ENCODE measurements at regions not wholly inside any gene's neighbourhood (a gene's known extent, or its start where the extent isn't known, plus 50 kb on each side); places are given as distances from the start of the nearest gene placed in this dataset.

GRCh38 chr14:66032800-66033199 is 453.4 kb upstream of the CCDC196 start:
- Histone ChIP-seq H3K4me3 (ENCODE audit: low read depth in 1 of 2, low read length in 2 of 2) (no peak overlapping the region), H3K27me3 (ENCODE audit: control insufficient read depth in 1 of 2, insufficient read depth in 2 of 2, low read length in 2 of 2) (no peaks in the 10 kb centered on the region), H3K4me1 (ENCODE audit: control insufficient read depth in 2 of 2, insufficient read depth in 2 of 2, low read length in 1 of 2) (no peaks in the 10 kb centered on the region), H3K9me3 (ENCODE audit: control insufficient read depth in 2 of 2, insufficient read depth in 1 of 2, low read depth in 1 of 2, low read length in 1 of 2) (no peaks in the 10 kb centered on the region), H3K27ac (ENCODE audit: low read depth in 2 of 2, low read length in 1 of 2) (no peak overlapping the region), H3K36me3 (ENCODE audit: control insufficient read depth in 2 of 2, insufficient read depth in 2 of 2, low read length in 1 of 2) (no peaks in the 10 kb centered on the region)
- WGBS, 2 donors = 95 to 96% methylated on average over 5 of the region's 5 CpGs

- no peak overlapping the region for H3K4me3 ChIP-seq (ENCODE audit: low read depth in 1 of 2, low read length in 2 of 2)
- 64 to 68% methylated on average over 2 of the region's 2 CpGs for WGBS, 2 donors
Observed at GRCh38 chr14:66036547-66036946, 449.6 kb upstream of the CCDC196 start.

GRCh38 chr14:66037361-66037760 is 448.8 kb upstream of the CCDC196 start:
- WGBS, 2 donors = 60 to 70% methylated on average over 2 of the region's 2 CpGs
- Histone ChIP-seq H3K27me3 (ENCODE audit: control insufficient read depth in 1 of 2, insufficient read depth in 2 of 2, low read length in 2 of 2) (no peaks in the 10 kb centered on the region), H3K4me1 (ENCODE audit: control insufficient read depth in 2 of 2, insufficient read depth in 2 of 2, low read length in 1 of 2) (no peaks in the 10 kb centered on the region), H3K36me3 (ENCODE audit: control insufficient read depth in 2 of 2, insufficient read depth in 2 of 2, low read length in 1 of 2) (no peaks in the 10 kb centered on the region), H3K4me3 (ENCODE audit: low read depth in 1 of 2, low read length in 2 of 2) (no peak overlapping the region), H3K27ac (ENCODE audit: low read depth in 2 of 2, low read length in 1 of 2) (no peak overlapping the region), H3K9me3 (ENCODE audit: control insufficient read depth in 2 of 2, insufficient read depth in 1 of 2, low read depth in 1 of 2, low read length in 1 of 2) (no peaks in the 10 kb centered on the region)

More at GRCh38 chr14:66036547-66036946, 449.6 kb upstream of the CCDC196 start:
- Histone ChIP-seq H3K4me1 (ENCODE audit: control insufficient read depth in 2 of 2, insufficient read depth in 2 of 2, low read length in 1 of 2) (no peaks in the 10 kb centered on the region), H3K27me3 (ENCODE audit: control insufficient read depth in 1 of 2, insufficient read depth in 2 of 2, low read length in 2 of 2) (no peaks in the 10 kb centered on the region), H3K27ac (ENCODE audit: low read depth in 2 of 2, low read length in 1 of 2) (no peak overlapping the region), H3K36me3 (ENCODE audit: control insufficient read depth in 2 of 2, insufficient read depth in 2 of 2, low read length in 1 of 2) (no peaks in the 10 kb centered on the region), H3K9me3 (ENCODE audit: control insufficient read depth in 2 of 2, insufficient read depth in 1 of 2, low read depth in 1 of 2, low read length in 1 of 2) (no peaks in the 10 kb centered on the region)

DNA sequence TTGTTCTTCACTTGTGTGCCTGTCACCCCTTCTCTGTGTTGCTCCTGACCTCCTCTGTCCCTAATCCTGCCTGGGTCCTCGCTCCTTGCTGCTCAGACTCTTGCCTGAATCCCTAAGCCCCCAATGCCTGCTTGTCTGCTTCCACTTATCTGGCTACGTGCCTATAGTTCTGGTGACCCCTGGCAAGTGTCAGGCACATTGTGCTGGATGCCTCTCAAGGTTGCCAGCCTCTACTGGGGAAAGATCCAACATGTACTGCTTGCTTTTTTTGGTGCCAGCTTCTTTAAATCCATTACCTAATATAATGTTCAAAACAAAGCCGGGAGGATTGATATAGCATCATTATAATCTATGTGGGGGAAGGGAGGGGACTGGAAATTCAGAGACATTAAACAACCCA is 448.0 kb upstream of the CCDC196 start:
- Histone ChIP-seq H3K4me3 (ENCODE audit: low read depth in 1 of 2, low read length in 2 of 2) (no peak overlapping the region), H3K36me3 (ENCODE audit: control insufficient read depth in 2 of 2, insufficient read depth in 2 of 2, low read length in 1 of 2) (no peaks in the 10 kb centered on the region), H3K27me3 (ENCODE audit: control insufficient read depth in 1 of 2, insufficient read depth in 2 of 2, low read length in 2 of 2) (no peaks in the 10 kb centered on the region), H3K27ac (ENCODE audit: low read depth in 2 of 2, low read length in 1 of 2) (no peak overlapping the region), H3K9me3 (ENCODE audit: control insufficient read depth in 2 of 2, insufficient read depth in 1 of 2, low read depth in 1 of 2, low read length in 1 of 2) (no peaks in the 10 kb centered on the region), H3K4me1 (ENCODE audit: control insufficient read depth in 2 of 2, insufficient read depth in 2 of 2, low read length in 1 of 2) (no peaks in the 10 kb centered on the region)
- WGBS, 2 donors = 45 to 60% methylated on average over 3 of the region's 3 CpGs

- H3K9me3 ChIP-seq (ENCODE audit: control insufficient read depth in 2 of 2, insufficient read depth in 1 of 2, low read depth in 1 of 2, low read length in 1 of 2) = no peaks in the 10 kb centered on the region
- H3K4me1 ChIP-seq (ENCODE audit: control insufficient read depth in 2 of 2, insufficient read depth in 2 of 2, low read length in 1 of 2) = no peaks in the 10 kb centered on the region
- H3K27me3 ChIP-seq (ENCODE audit: control insufficient read depth in 1 of 2, insufficient read depth in 2 of 2, low read length in 2 of 2) = no peaks in the 10 kb centered on the region
- H3K27ac ChIP-seq (ENCODE audit: low read depth in 2 of 2, low read length in 1 of 2) = no peak overlapping the region
- H3K4me3 ChIP-seq (ENCODE audit: low read depth in 1 of 2, low read length in 2 of 2) = no peak overlapping the region
- WGBS, 2 donors = 75 to 85% methylated on average over 1 of the region's 1 CpG
- H3K36me3 ChIP-seq (ENCODE audit: control insufficient read depth in 2 of 2, insufficient read depth in 2 of 2, low read length in 1 of 2) = no peaks in the 10 kb centered on the region
Observed at GRCh38 chr14:66038618-66039017, 447.6 kb upstream of the CCDC196 start.

GRCh38 chr14:66039495-66039894 is 446.7 kb upstream of the CCDC196 start:
- H3K4me3 ChIP-seq (ENCODE audit: low read depth in 1 of 2, low read length in 2 of 2) = no peak overlapping the region
- H3K4me1 ChIP-seq (ENCODE audit: control insufficient read depth in 2 of 2, insufficient read depth in 2 of 2, low read length in 1 of 2) = no peaks in the 10 kb centered on the region
- no peak overlapping the region for H3K27ac ChIP-seq (ENCODE audit: low read depth in 2 of 2, low read length in 1 of 2)
- H3K36me3 ChIP-seq (ENCODE audit: control insufficient read depth in 2 of 2, insufficient read depth in 2 of 2, low read length in 1 of 2) = no peaks in the 10 kb centered on the region
- H3K27me3 ChIP-seq (ENCODE audit: control insufficient read depth in 1 of 2, insufficient read depth in 2 of 2, low read length in 2 of 2) = no peaks in the 10 kb centered on the region
- no peaks in the 10 kb centered on the region for H3K9me3 ChIP-seq (ENCODE audit: control insufficient read depth in 2 of 2, insufficient read depth in 1 of 2, low read depth in 1 of 2, low read length in 1 of 2)

- no peak overlapping the region for H3K4me3 ChIP-seq (ENCODE audit: low read depth in 1 of 2, low read length in 2 of 2)
- no peaks in the 10 kb centered on the region for H3K9me3 ChIP-seq (ENCODE audit: control insufficient read depth in 2 of 2, insufficient read depth in 1 of 2, low read depth in 1 of 2, low read length in 1 of 2)
- no peaks in the 10 kb centered on the region for H3K4me1 ChIP-seq (ENCODE audit: control insufficient read depth in 2 of 2, insufficient read depth in 2 of 2, low read length in 1 of 2)
- WGBS, 2 donors = 79 to 85% methylated on average over 6 of the region's 6 CpGs
- H3K27me3 ChIP-seq (ENCODE audit: control insufficient read depth in 1 of 2, insufficient read depth in 2 of 2, low read length in 2 of 2) = no peaks in the 10 kb centered on the region
- no peaks in the 10 kb centered on the region for H3K36me3 ChIP-seq (ENCODE audit: control insufficient read depth in 2 of 2, insufficient read depth in 2 of 2, low read length in 1 of 2)
- H3K27ac ChIP-seq (ENCODE audit: low read depth in 2 of 2, low read length in 1 of 2) = no peak overlapping the region
Observed at GRCh38 chr14:66041582-66041981, 444.6 kb upstream of the CCDC196 start.

- H3K27ac ChIP-seq (ENCODE audit: low read depth in 2 of 2, low read length in 1 of 2) = no peak overlapping the region
- no peaks in the 10 kb centered on the region for H3K36me3 ChIP-seq (ENCODE audit: control insufficient read depth in 2 of 2, insufficient read depth in 2 of 2, low read length in 1 of 2)
- no peaks in the 10 kb centered on the region for H3K9me3 ChIP-seq (ENCODE audit: control insufficient read depth in 2 of 2, insufficient read depth in 1 of 2, low read depth in 1 of 2, low read length in 1 of 2)
- no peaks in the 10 kb centered on the region for H3K27me3 ChIP-seq (ENCODE audit: control insufficient read depth in 1 of 2, insufficient read depth in 2 of 2, low read length in 2 of 2)
- H3K4me3 ChIP-seq (ENCODE audit: low read depth in 1 of 2, low read length in 2 of 2) = no peak overlapping the region
- no peaks in the 10 kb centered on the region for H3K4me1 ChIP-seq (ENCODE audit: control insufficient read depth in 2 of 2, insufficient read depth in 2 of 2, low read length in 1 of 2)
Observed at GRCh38 chr14:66043921-66044320, 442.2 kb upstream of the CCDC196 start.

- H3K27ac ChIP-seq (ENCODE audit: low read depth in 2 of 2, low read length in 1 of 2) = no peak overlapping the region
- H3K36me3 ChIP-seq (ENCODE audit: control insufficient read depth in 2 of 2, insufficient read depth in 2 of 2, low read length in 1 of 2) = no peaks in the 10 kb centered on the region
- H3K9me3 ChIP-seq (ENCODE audit: control insufficient read depth in 2 of 2, insufficient read depth in 1 of 2, low read depth in 1 of 2, low read length in 1 of 2) = no peaks in the 10 kb centered on the region
- WGBS, 2 donors = 45 to 54% methylated on average over 7 of the region's 7 CpGs
- peaks cover 0 to 4% of the 10 kb centered on the region in 2 donors for H3K27me3 ChIP-seq (ENCODE audit: control insufficient read depth in 1 of 2, insufficient read depth in 2 of 2, low read length in 2 of 2)
- H3K4me3 ChIP-seq (ENCODE audit: low read depth in 1 of 2, low read length in 2 of 2) = no peak overlapping the region
- H3K4me1 ChIP-seq (ENCODE audit: control insufficient read depth in 2 of 2, insufficient read depth in 2 of 2, low read length in 1 of 2) = no peaks in the 10 kb centered on the region
Observed at GRCh38 chr14:66045572-66046021, 440.6 kb upstream of the CCDC196 start.

- WGBS, 2 donors = 71 to 81% methylated on average over 1 of the region's 1 CpG
- H3K36me3 ChIP-seq (ENCODE audit: control insufficient read depth in 2 of 2, insufficient read depth in 2 of 2, low read length in 1 of 2) = no peaks in the 10 kb centered on the region
- peaks cover 0 to 4% of the 10 kb centered on the region in 2 donors for H3K27me3 ChIP-seq (ENCODE audit: control insufficient read depth in 1 of 2, insufficient read depth in 2 of 2, low read length in 2 of 2)
- no peaks in the 10 kb centered on the region for H3K9me3 ChIP-seq (ENCODE audit: control insufficient read depth in 2 of 2, insufficient read depth in 1 of 2, low read depth in 1 of 2, low read length in 1 of 2)
- no peak overlapping the region for H3K4me3 ChIP-seq (ENCODE audit: low read depth in 1 of 2, low read length in 2 of 2)
- no peaks in the 10 kb centered on the region for H3K4me1 ChIP-seq (ENCODE audit: control insufficient read depth in 2 of 2, insufficient read depth in 2 of 2, low read length in 1 of 2)
- H3K27ac ChIP-seq (ENCODE audit: low read depth in 2 of 2, low read length in 1 of 2) = no peak overlapping the region
Observed at GRCh38 chr14:66046035-66046434, 440.1 kb upstream of the CCDC196 start.

Measured in esophagus (tissue), 2 donors.